Astrocyte of the hippocampus (primary cell): ENCODE measurements at regions not wholly inside any gene's neighbourhood (a gene's known extent, or its start where the extent isn't known, plus 50 kb on each side); places are given as distances from the start of the nearest gene placed in this dataset.
"Not testable (repeated sequence)": the region's sequence is repeated elsewhere in the genome, so short reads cannot be mapped to it uniquely, and the experiment has no call there.

Experiments
- DNase-seq: peaks from one replicate; pipeline ENCODE4 v3.0.0; 2011; ENCODE audit warnings: low read depth, low spot score

GRCh38 chr4:153937289-153937688, 148.4 kb upstream of the SFRP2 start:
- DNase-seq = no peak

GRCh38 chr4:153936121-153936520, 147.2 kb upstream of the SFRP2 start:
- no peak for DNase-seq

GRCh38 chr4:153934688-153935017, 145.8 kb upstream of the SFRP2 start:
- DNase-seq = no peak

GRCh38 chr4:153933915-153934687, 145.2 kb upstream of the SFRP2 start:
- no peak for DNase-seq

GRCh38 chr4:153931804-153932203, 142.9 kb upstream of the SFRP2 start:
- DNase-seq = no peak

- peak; percentile 29 for DNase-seq
Observed at GRCh38 chr4:153929675-153930074, 140.8 kb upstream of the SFRP2 start.

GRCh38 chr4:153927451-153927850, 138.6 kb upstream of the SFRP2 start:
- DNase-seq = peak; percentile 63

GRCh38 chr4:153922148-153922547, 133.3 kb upstream of the SFRP2 start:
- no peak for DNase-seq

- DNase-seq = no peak
Observed at GRCh38 chr4:153919667-153920066, 130.8 kb upstream of the SFRP2 start.

- no peak for DNase-seq
Observed at GRCh38 chr4:153916273-153916755, 127.4 kb upstream of the SFRP2 start.

- no peak for DNase-seq
Observed at GRCh38 chr4:153912301-153912700, 123.4 kb upstream of the SFRP2 start.

GRCh38 chr4:153909672-153910071, 120.8 kb upstream of the SFRP2 start:
- DNase-seq = no peak

- no peak for DNase-seq
Observed at GRCh38 chr4:153906231-153906630, 117.3 kb upstream of the SFRP2 start.

GRCh38 chr4:153905231-153905630, 116.3 kb upstream of the SFRP2 start:
- DNase-seq = no peak

GRCh38 chr4:153904011-153904410, 115.1 kb upstream of the SFRP2 start:
- no peak for DNase-seq

GRCh38 chr4:153901220-153901619, 112.3 kb upstream of the SFRP2 start:
- DNase-seq = no peak

GRCh38 chr4:153900426-153900825, 111.5 kb upstream of the SFRP2 start:
- no peak for DNase-seq

GRCh38 chr4:153890761-153891160, 101.9 kb upstream of the SFRP2 start:
- no peak for DNase-seq

- DNase-seq = no peak
Observed at GRCh38 chr4:153887217-153887616, 98.3 kb upstream of the SFRP2 start.

- DNase-seq = no peak
Observed at GRCh38 chr4:153884325-153884724, 95.4 kb upstream of the SFRP2 start.

- DNase-seq = no peak
Observed at GRCh38 chr4:153880983-153881382, 92.1 kb upstream of the SFRP2 start.

GRCh38 chr4:153877898-153878297, 89.0 kb upstream of the SFRP2 start:
- DNase-seq = peak; percentile 26

- no peak for DNase-seq
Observed at GRCh38 chr4:153873741-153874140, 84.9 kb upstream of the SFRP2 start.

GRCh38 chr4:153866766-153867165, 77.9 kb upstream of the SFRP2 start:
- DNase-seq = not testable (repeated sequence)
